ENCODE measurements at regions not wholly inside any gene's neighbourhood (a gene's known extent, or its start where the extent isn't known, plus 50 kb on each side); places are given as distances from the start of the nearest gene placed in this dataset.
"Not testable (repeated sequence)": the region's sequence is repeated elsewhere in the genome, so short reads cannot be mapped to it uniquely, and the experiment has no call there.

GRCh38 chr4:30125868-30126267, 594.3 kb upstream of the PCDH7 start:
- Histone ChIP-seq H3K9ac (ENCODE audit: low read length) (no peak overlapping the region), H3K79me2 (ENCODE audit: control insufficient read depth, insufficient read depth, low read length) (no peaks in the 10 kb centered on the region), H3K27me3 (replicated peaks in 1 of 4; ENCODE audit: control extremely low read depth in 1 of 4, control insufficient read depth in 3 of 4, insufficient read depth in 4 of 4, low read length in 3 of 4) (no peaks in the 10 kb centered on the region), H4K20me1 (ENCODE audit: control insufficient read depth, insufficient read depth, low read length, poor library complexity, severe bottlenecking) (no peaks in the 10 kb centered on the region), H3K9me3 (ENCODE audit: control extremely low read depth in 1 of 3, control insufficient read depth in 2 of 3, insufficient read depth in 1 of 3, low read length in 2 of 3) (peaks cover 0 to 1% (median 0%) of the 10 kb centered on the region in 3 donors), H2AFZ (ENCODE audit: insufficient read depth, low read depth, low read length, poor library complexity, severe bottlenecking) (no peak overlapping the region), H3K4me2 (replicated peaks; ENCODE audit: low read depth, low read length, poor library complexity, severe bottlenecking) (no peak overlapping the region), H3K4me1 (ENCODE audit: control insufficient read depth in 2 of 2, insufficient read depth in 2 of 2, low read length in 2 of 2) (no peaks in the 10 kb centered on the region), H3K36me3 (replicated peaks in 1 of 2; ENCODE audit: control extremely low read depth in 1 of 2, control insufficient read depth in 1 of 2, extremely low read depth in 1 of 2, insufficient read depth in 2 of 2, low read length in 1 of 2) (no peaks in the 10 kb centered on the region), H3K4me3 (ENCODE audit: control extremely low read depth in 1 of 5, extremely low read depth in 1 of 5, insufficient read depth in 1 of 5, low read depth in 2 of 5, low read length in 4 of 5) (no peak overlapping the region), H3K27ac (ENCODE audit: low read length in 2 of 2) (no peak overlapping the region)
- H3K4me3 Mint-ChIP-seq = no peak overlapping the region
- intact Hi-C loops (cut with micrococcal nuclease) = no loop called here
- CTCF ChIA-PET = no interaction called here
- no peaks in the 10 kb centered on the region for H3K9me3 Mint-ChIP-seq (ENCODE audit: insufficient read depth)
- DNase-seq = no peak
- WGBS (ENCODE audit: insufficient coverage) = no CpG with 5 or more reads among the region's 1 CpG
- no peak overlapping the region for H3K27ac Mint-ChIP-seq
- no peak for ATAC-seq (ENCODE audit: low read depth)
- no peaks in the 10 kb centered on the region for H3K4me1 Mint-ChIP-seq
- POLR2A ChIA-PET = no interaction called here
- no peaks in the 10 kb centered on the region for H3K27me3 Mint-ChIP-seq
- TF ChIP-seq EZH2 (IDR thresholded peaks at IDR 0.05; ENCODE audit: borderline replicate concordance, insufficient read depth, low read depth, low read length, poor library complexity, severe bottlenecking) (no peak), CTCF (IDR thresholded peaks at IDR 0.05) (no peak)

- TF ChIP-seq CTCF (IDR thresholded peaks at IDR 0.05) = no peak
- no peak for TF ChIP-seq EZH2 (IDR thresholded peaks at IDR 0.05; ENCODE audit: borderline replicate concordance, insufficient read depth, low read depth, low read length, poor library complexity, severe bottlenecking)
- H3K27ac ChIP-seq (ENCODE audit: low read length in 2 of 2) = no peak overlapping the region
Observed at GRCh38 chr4:30126351-30126750, 593.8 kb upstream of the PCDH7 start.

GRCh38 chr4:30148828-30149227, 571.3 kb upstream of the PCDH7 start:
- H3K4me1 Mint-ChIP-seq; H2AFZ ChIP-seq (ENCODE audit: insufficient read depth, low read depth, low read length, poor library complexity, severe bottlenecking); H3K79me2 ChIP-seq (ENCODE audit: control insufficient read depth, insufficient read depth, low read length); DNase-seq; H3K27ac ChIP-seq (ENCODE audit: low read length in 2 of 2); H3K9me3 Mint-ChIP-seq (ENCODE audit: insufficient read depth); H3K9ac ChIP-seq (ENCODE audit: low read length); H3K4me1 ChIP-seq (ENCODE audit: control insufficient read depth in 2 of 2, insufficient read depth in 2 of 2, low read length in 2 of 2); POLR2A ChIA-PET; CTCF ChIA-PET; H3K4me3 ChIP-seq (ENCODE audit: control extremely low read depth in 1 of 5, extremely low read depth in 1 of 5, insufficient read depth in 1 of 5, low read depth in 2 of 5, low read length in 4 of 5); H4K20me1 ChIP-seq (ENCODE audit: control insufficient read depth, insufficient read depth, low read length, poor library complexity, severe bottlenecking); intact Hi-C loops (cut with micrococcal nuclease); H3K4me3 Mint-ChIP-seq; H3K36me3 ChIP-seq (replicated peaks in 1 of 2; ENCODE audit: control extremely low read depth in 1 of 2, control insufficient read depth in 1 of 2, extremely low read depth in 1 of 2, insufficient read depth in 2 of 2, low read length in 1 of 2); H3K9me3 ChIP-seq (ENCODE audit: control extremely low read depth in 1 of 3, control insufficient read depth in 2 of 3, insufficient read depth in 1 of 3, low read length in 2 of 3); H3K27me3 Mint-ChIP-seq; H3K27ac Mint-ChIP-seq; H3K27me3 ChIP-seq (replicated peaks in 1 of 4; ENCODE audit: control extremely low read depth in 1 of 4, control insufficient read depth in 3 of 4, insufficient read depth in 4 of 4, low read length in 3 of 4); ATAC-seq (ENCODE audit: low read depth); H3K4me2 ChIP-seq (replicated peaks; ENCODE audit: low read depth, low read length, poor library complexity, severe bottlenecking): not testable (repeated sequence)
- WGBS (ENCODE audit: insufficient coverage) = 88% methylated on average over 4 of the region's 5 CpGs

More at GRCh38 chr4:30126351-30126750, 593.8 kb upstream of the PCDH7 start:
- Mint-ChIP-seq H3K27me3 (no peaks in the 10 kb centered on the region), H3K27ac (no peak overlapping the region), H3K4me3 (no peak overlapping the region), H3K4me1 (no peaks in the 10 kb centered on the region), H3K9me3 (ENCODE audit: insufficient read depth) (no peaks in the 10 kb centered on the region)
- Histone ChIP-seq H2AFZ (ENCODE audit: insufficient read depth, low read depth, low read length, poor library complexity, severe bottlenecking) (no peak overlapping the region), H3K4me2 (replicated peaks; ENCODE audit: low read depth, low read length, poor library complexity, severe bottlenecking) (no peak overlapping the region), H3K27me3 (replicated peaks in 1 of 4; ENCODE audit: control extremely low read depth in 1 of 4, control insufficient read depth in 3 of 4, insufficient read depth in 4 of 4, low read length in 3 of 4) (no peaks in the 10 kb centered on the region), H3K36me3 (replicated peaks in 1 of 2; ENCODE audit: control extremely low read depth in 1 of 2, control insufficient read depth in 1 of 2, extremely low read depth in 1 of 2, insufficient read depth in 2 of 2, low read length in 1 of 2) (no peaks in the 10 kb centered on the region), H3K4me1 (ENCODE audit: control insufficient read depth in 2 of 2, insufficient read depth in 2 of 2, low read length in 2 of 2) (no peaks in the 10 kb centered on the region), H3K9me3 (ENCODE audit: control extremely low read depth in 1 of 3, control insufficient read depth in 2 of 3, insufficient read depth in 1 of 3, low read length in 2 of 3) (peaks cover 0 to 1% (median 0%) of the 10 kb centered on the region in 3 donors), H4K20me1 (ENCODE audit: control insufficient read depth, insufficient read depth, low read length, poor library complexity, severe bottlenecking) (no peaks in the 10 kb centered on the region), H3K9ac (ENCODE audit: low read length) (no peak overlapping the region), H3K79me2 (ENCODE audit: control insufficient read depth, insufficient read depth, low read length) (no peaks in the 10 kb centered on the region), H3K4me3 (ENCODE audit: control extremely low read depth in 1 of 5, extremely low read depth in 1 of 5, insufficient read depth in 1 of 5, low read depth in 2 of 5, low read length in 4 of 5) (no peak overlapping the region)
- ChIA-PET POLR2A (no interaction called here), CTCF (no interaction called here)
- no peak for DNase-seq
- ATAC-seq (ENCODE audit: low read depth) = no peak
- intact Hi-C loops (cut with micrococcal nuclease) = no loop called here
- WGBS (ENCODE audit: insufficient coverage) = no CpG with 5 or more reads among the region's 1 CpG

Data from B cell (primary cell).